ENCODE measurements at regions not wholly inside any gene's neighbourhood (a gene's known extent, or its start where the extent isn't known, plus 50 kb on each side); places are given as distances from the start of the nearest gene placed in this dataset.

GRCh38 chr12:34377243-34378035 is 355.1 kb downstream of the ALG10 start:
- in situ Hi-C loops (cut with HindIII; ENCODE audit: low pct_unique_long_range_greater_than_20kb, low sequenced_read_pairs): no loop called here

DNA sequence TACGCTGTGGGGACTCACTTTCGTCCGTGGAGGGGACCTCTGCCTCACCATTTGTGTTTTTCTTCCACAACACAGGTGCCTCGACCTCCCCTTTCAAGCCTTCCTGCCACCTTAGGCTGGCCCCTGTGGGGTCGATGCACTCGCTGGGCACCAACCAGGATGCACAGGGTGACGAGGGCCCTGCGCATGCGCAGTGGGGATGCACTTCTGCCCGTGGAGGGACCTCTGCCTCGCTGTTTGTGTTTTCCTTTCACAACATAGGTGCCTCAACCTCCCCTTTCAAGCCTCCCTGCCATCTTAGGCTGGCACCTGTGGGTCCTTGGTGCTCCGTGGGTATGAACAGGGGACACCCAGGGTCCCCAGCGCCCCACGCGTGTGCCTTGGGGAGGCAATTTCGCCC is 356.8 kb downstream of the ALG10 start:
- in situ Hi-C loops (cut with HindIII; ENCODE audit: low pct_unique_long_range_greater_than_20kb, low sequenced_read_pairs): no loop called here
- no peak for DNase-seq (ENCODE audit: low read depth)

More at GRCh38 chr12:34377243-34378035, 355.1 kb downstream of the ALG10 start:
- DNase-seq (ENCODE audit: low read depth): no peak

GRCh38 chr12:34384693-34385092 is 362.4 kb downstream of the ALG10 start:
- DNase-seq (ENCODE audit: low read depth): no peak

DNA sequence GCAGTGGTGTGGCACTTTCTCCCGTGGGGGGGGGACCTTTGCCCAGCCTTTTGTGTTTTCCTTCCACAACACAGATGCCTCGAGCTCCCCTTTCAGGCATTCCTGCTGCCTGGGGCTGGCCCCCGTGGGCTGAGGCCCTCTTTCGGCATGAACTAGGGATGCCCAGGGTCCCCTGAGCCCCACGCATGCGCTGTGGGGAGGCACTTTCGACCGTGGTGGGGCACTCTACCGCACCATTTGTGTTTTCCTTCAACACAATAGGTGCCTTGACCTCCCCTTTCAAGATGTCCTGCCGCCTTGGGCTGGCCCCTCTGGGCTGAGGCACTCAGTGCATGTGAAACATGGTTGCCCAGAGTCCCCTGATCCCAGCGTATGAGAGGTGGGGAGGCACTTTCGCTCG is 363.7 kb downstream of the ALG10 start:
- no peak for DNase-seq (ENCODE audit: low read depth)
- in situ Hi-C loops (cut with HindIII; ENCODE audit: low pct_unique_long_range_greater_than_20kb, low sequenced_read_pairs): no loop called here

More at GRCh38 chr12:34384693-34385092, 362.4 kb downstream of the ALG10 start:
- in situ Hi-C loops (cut with HindIII; ENCODE audit: low pct_unique_long_range_greater_than_20kb, low sequenced_read_pairs): no loop called here

- no peak for DNase-seq (ENCODE audit: low read depth)
- in situ Hi-C loops (cut with HindIII; ENCODE audit: low pct_unique_long_range_greater_than_20kb, low sequenced_read_pairs): no loop called here
Measured at GRCh38 chr12:34386621-34387255, 364.4 kb downstream of the ALG10 start.

DNA sequence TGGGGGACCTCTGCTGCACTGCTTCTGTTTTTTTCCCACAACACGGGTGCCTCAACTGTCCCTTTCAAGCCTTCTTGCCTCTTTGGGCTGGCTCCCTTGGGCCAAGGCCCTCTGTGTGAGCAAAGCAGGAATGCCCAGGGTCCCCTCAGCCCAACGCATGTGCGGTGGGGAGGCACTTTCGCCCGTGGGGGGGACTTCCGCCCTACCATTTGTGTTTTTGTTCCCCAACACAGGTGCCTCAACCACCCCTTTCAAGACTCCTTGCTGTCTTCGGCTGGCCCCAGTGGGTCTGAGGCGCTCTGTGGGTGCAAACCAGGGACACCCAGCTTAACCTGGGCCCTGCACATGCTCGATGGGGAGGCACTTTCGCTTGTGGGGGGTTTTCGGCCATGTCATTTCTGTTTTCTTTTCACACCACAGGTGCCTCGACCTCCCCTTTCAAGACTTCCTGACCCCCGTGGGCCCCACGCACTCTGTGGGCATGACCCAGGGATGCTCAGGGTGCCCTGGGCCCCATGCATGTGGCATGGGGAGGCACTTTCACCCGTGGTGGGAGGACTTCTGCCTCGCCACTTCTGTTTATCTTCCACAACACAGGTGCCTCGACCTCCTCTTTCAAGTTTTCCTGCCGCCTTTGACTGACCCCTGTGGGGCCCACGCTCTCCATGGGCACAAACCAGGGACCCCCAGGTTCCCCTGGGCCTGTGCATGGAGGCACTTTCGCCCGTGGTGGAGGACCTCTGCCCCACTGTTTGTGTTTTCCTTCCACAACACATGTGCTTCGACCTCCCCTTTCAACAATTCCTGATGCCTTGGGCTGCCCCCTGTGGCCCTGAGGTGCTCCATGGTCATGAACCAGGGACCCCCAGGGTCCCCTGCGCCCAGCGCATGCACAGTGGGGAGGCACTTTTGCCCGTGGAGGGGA is 365.7 kb downstream of the ALG10 start:
- in situ Hi-C loops (cut with HindIII; ENCODE audit: low pct_unique_long_range_greater_than_20kb, low sequenced_read_pairs): no loop called here
- no peak for DNase-seq (ENCODE audit: low read depth)

DNA sequence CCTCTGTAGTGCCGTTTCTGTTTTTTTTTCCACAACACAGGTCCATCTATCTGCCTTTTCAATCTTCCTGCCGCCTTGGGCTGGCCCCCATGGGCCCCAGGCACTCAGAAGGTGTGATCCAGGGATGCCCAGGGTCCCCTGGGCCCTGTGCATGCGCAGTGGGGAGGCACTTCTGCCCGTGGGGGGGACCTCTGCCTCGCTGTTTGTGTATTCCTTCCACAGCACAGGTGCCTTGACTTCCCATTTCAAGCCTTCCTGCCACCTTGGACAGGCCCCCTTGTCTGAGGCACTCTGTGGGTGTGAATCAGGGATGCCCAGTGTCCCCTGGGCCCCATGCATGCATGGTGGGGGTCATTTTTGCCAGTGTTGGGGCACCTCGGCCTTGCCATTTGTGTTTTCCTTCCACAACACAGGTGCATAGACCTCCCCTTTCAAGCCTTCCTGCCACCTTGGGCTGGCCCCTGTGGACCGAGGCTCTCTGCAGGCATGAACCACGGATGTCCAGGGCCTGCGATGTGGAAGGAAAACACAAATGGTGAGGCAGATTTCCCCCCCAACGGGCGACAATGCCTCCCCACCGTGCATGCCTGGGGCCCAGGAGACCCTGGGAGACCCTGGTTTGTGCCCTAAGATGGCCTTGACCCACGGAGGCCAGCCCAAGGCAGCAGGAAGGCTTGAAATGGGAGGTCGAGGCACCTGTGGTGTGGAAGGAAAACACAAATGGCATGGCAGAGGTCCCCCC is 366.5 kb downstream of the ALG10 start:
- in situ Hi-C loops (cut with HindIII; ENCODE audit: low pct_unique_long_range_greater_than_20kb, low sequenced_read_pairs): no loop called here
- no peak for DNase-seq (ENCODE audit: low read depth)

DNA sequence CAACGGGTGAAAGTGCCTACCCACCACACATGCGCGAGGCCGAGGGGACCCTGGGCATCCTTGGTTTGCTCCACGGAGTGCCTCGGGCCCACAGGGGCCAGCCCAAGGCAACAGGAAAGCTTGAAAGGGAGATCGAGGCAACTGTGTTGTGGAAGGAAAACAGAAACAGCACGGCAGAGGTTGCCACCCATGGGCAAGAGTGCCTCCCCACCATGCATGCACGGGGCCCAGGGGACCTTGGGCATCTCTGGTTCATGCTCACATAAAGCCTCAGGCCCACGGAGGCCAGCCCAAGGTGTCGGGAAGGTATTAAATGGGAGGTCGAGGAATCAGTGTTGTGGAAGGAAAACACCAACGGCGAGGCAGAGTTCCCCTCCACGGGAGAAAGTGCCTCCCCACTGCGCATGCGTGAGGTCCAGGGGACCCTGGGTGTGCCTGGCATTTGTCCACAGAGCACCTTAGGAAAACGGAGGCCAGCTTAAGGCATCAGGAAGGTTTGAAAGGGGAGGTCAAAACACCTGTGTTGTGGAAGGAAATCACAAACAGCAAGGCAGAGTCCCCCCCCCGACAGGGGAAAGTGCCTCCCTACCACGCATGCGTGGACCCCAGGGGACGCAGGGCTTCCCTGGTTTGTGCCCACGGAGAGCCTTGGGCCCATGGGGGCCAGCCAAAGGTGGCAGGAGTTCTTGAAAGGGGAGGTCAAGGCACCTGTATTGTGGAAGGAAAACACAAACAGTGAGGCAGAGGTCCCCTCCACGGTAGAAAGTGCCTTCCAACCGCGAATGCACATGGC is 367.3 kb downstream of the ALG10 start:
- DNase-seq (ENCODE audit: low read depth): no peak
- in situ Hi-C loops (cut with HindIII; ENCODE audit: low pct_unique_long_range_greater_than_20kb, low sequenced_read_pairs): no loop called here

GRCh38 chr12:34390171-34390841 is 368.0 kb downstream of the ALG10 start:
- in situ Hi-C loops (cut with HindIII; ENCODE audit: low pct_unique_long_range_greater_than_20kb, low sequenced_read_pairs): no loop called here
- no peak for DNase-seq (ENCODE audit: low read depth)

DNA sequence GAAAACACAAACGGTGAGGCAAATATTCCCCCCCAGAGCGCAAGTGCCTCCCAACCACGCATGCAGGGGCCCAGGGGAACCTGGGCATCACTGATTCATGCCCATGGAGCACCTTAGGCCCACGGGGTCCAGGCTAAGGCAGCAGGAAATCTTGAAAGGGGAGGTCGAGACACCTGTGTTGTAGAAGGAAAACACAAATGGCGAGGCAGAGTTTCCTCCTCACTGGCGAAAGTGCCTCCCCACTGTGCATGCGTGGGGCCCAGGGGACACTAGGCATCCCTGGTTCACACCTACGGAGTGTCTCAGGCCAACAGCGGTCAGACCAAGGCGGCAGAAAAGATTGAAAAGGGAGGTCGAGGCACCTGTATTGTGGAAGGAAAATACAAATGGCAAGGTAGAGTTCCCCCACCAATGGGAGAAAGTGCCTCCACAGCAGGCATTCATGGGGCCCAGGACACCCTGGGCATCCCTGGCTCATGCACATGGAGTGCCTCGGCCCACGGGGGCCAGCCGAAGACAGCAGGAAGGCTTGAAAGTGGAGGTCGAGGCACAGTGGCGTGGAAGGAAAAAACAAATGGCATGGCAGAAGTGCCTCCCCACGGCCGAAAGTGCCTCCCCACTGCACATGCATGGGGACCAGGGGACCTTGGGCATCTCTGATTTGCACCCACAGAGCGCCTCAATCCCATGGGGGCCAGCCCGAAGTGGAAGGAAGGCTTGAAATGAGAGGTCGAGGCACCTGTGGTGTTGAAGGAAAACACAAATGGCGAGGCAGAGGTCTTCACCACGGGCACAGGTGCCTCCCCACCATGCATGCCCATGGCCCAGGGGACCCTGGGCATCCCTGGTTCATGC is 368.8 kb downstream of the ALG10 start:
- no peak for DNase-seq (ENCODE audit: low read depth)
- in situ Hi-C loops (cut with HindIII; ENCODE audit: low pct_unique_long_range_greater_than_20kb, low sequenced_read_pairs): no loop called here

DNA sequence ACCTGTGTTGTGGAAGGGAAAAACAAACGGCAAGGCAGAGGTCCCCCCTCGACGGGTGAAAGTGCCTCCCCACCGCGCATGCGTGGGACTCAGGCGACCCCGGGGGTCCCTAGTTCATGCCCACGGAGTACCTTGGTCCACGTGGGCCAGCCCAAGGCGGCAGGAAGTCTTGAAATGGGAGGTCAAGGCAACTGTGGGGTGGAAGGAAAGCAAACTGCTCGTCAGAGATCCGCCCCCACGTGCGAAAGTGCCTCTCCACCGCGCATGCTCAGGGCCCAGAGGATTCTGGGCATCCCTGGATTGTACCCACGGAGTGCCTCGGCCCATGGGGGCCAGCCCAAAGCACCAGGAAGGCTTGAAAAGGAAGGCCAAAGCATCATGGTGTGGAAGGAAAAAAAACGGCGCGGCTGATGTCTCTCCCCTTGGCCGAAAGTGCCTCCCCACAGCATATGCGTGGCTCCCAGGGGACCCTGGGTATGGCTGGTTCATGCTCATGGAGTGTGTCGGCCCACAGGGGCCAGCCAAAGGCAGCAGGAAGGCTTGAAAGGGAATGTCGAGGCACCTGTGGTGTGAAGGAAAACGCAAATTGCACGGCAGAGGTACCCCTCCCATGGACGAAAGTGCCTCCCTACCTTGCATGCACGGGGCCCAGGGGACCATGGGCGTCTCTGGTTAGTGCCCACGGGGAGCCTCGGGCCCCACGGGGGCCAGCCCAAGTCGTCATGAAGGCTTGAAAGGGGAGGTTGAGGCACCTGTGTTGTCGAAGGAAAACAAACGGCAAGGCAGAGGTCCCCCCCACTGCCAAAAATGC is 369.7 kb downstream of the ALG10 start:
- DNase-seq (ENCODE audit: low read depth): no peak
- in situ Hi-C loops (cut with HindIII; ENCODE audit: low pct_unique_long_range_greater_than_20kb, low sequenced_read_pairs): no loop called here

DNA sequence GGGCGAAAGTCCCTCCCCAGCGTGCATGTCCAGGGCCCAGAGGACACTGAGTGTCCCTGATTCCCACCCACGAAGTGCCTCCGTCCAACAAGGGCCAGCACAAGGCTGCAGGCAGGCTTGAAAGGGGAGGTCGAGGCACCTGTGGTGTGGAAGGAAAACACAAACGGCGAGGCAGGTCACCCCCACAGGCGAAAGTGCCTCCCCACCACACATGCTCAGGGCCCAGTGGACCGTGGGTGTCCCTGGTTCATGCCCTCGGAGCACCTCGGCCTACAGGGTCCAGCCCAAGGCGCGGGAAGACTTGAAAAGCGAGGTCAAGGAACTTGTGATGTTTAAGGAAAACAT is 370.4 kb downstream of the ALG10 start:
- no peak for DNase-seq (ENCODE audit: low read depth)
- in situ Hi-C loops (cut with HindIII; ENCODE audit: low pct_unique_long_range_greater_than_20kb, low sequenced_read_pairs): no loop called here

- no peak for DNase-seq (ENCODE audit: low read depth)
- in situ Hi-C loops (cut with HindIII; ENCODE audit: low pct_unique_long_range_greater_than_20kb, low sequenced_read_pairs): no loop called here
Measured at GRCh38 chr12:34393086-34393820, 371.0 kb downstream of the ALG10 start.

DNA sequence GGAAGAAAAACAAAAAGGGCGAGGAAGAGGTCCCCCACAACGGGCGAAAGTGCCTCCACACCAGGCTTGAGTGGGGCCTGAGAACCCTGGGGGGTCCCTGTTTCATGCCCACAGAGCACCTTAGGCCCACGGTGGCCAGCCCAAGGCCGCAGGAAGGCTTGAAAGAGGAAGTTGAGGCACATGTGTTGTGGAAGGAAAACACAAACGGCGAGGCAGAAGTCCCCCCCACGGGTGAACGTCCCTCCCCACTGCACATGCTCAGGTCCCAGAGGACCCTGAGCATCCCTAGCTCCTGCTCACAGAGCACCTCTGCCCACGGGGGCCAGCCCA is 371.5 kb downstream of the ALG10 start:
- no peak for DNase-seq (ENCODE audit: low read depth)
- in situ Hi-C loops (cut with HindIII; ENCODE audit: low pct_unique_long_range_greater_than_20kb, low sequenced_read_pairs): no loop called here

Measured in Caki2 (cell line).